GM23338 (cell line): ENCODE measurements at regions not wholly inside any gene's neighbourhood (a gene's known extent, or its start where the extent isn't known, plus 50 kb on each side); places are given as distances from the start of the nearest gene placed in this dataset.

Experiments
- ATAC-seq: fragments of 200-7000 bp; cut with Tn5 transposase; 3 replicates; pipeline ENCODE4 v1.9.1; 2020
- DNase-seq: peaks from one replicate; pipeline ENCODE4 v3.0.0-alpha.2; 2015; ENCODE audit warnings: low spot score
- H2AFZ ChIP-seq: fragments of 200-600 bp; sonication (generic); 2 replicates; pipeline ENCODE4 v1.8.0; 2016; ENCODE audit warnings: antibody characterized with exemption, mild to moderate bottlenecking, moderate library complexity
- H3F3A ChIP-seq: fragments of 200-600 bp; sonication (generic); replicated peaks from 2 replicates; pipeline ENCODE4 v1.8.0; 2017; ENCODE audit warnings: antibody characterized with exemption, mixed run types, low read depth
- H3K27ac ChIP-seq: fragments of 200-600 bp; sonication (generic); 2 replicates; pipeline ENCODE4 v1.6.1; 2016; ENCODE audit warnings: low read depth
- H3K27me3 ChIP-seq: fragments of 200-600 bp; sonication (generic); 2 replicates; pipeline ENCODE4 v1.8.0; 2016; ENCODE audit warnings: mild to moderate bottlenecking, mixed run types, moderate library complexity; ENCODE audit not compliant: insufficient read depth
- H3K36me3 ChIP-seq: fragments of 200-600 bp; sonication (generic); 2 replicates; pipeline ENCODE4 v1.8.0; 2016; ENCODE audit warnings: mild to moderate bottlenecking; ENCODE audit not compliant: insufficient read depth
- H3K4me1 ChIP-seq: fragments of 200-600 bp; sonication (generic); 2 replicates; pipeline ENCODE4 v1.8.0; 2016; ENCODE audit warnings: mild to moderate bottlenecking, moderate library complexity; ENCODE audit not compliant: insufficient read depth
- H3K4me2 ChIP-seq: fragments of 200-600 bp; sonication (generic); 2 replicates; pipeline ENCODE4 v1.7.1; 2017; ENCODE audit warnings: mixed run types
- H3K4me3 ChIP-seq: fragments of 200-600 bp; sonication (generic); 2 replicates; pipeline ENCODE4 v1.6.1; 2016; ENCODE audit warnings: mixed run types
- H3K79me2 ChIP-seq: fragments of 200-600 bp; sonication (generic); replicated peaks from 2 replicates; pipeline ENCODE4 v1.8.0; 2017; ENCODE audit warnings: mild to moderate bottlenecking; ENCODE audit not compliant: insufficient read depth
- H3K9me2 ChIP-seq: fragments of 200-600 bp; sonication (generic); 2 replicates; pipeline ENCODE4 v1.8.0; 2017; ENCODE audit not compliant: insufficient read depth
- H4K20me1 ChIP-seq: fragments of 200-600 bp; sonication (generic); replicated peaks from 2 replicates; pipeline ENCODE4 v1.8.0; 2017; ENCODE audit warnings: mild to moderate bottlenecking; ENCODE audit not compliant: insufficient read depth
- H3K27ac Mint-ChIP-seq: 2 replicates; pipeline ENCODE4 v1.8.0; 2020; ENCODE audit warnings: inconsistent platforms, mild to moderate bottlenecking, moderate library complexity, mixed read lengths
- H3K27me3 Mint-ChIP-seq: 3 replicates; pipeline ENCODE4 v1.8.0; 2022; ENCODE audit warnings: low read depth, mild to moderate bottlenecking, moderate library complexity, mixed read lengths, inconsistent platforms; ENCODE audit not compliant: insufficient read depth, poor library complexity
- H3K36me3 Mint-ChIP-seq: 3 replicates; pipeline ENCODE4 v1.8.0; 2021; ENCODE audit warnings: low read depth, mild to moderate bottlenecking, inconsistent platforms, moderate library complexity, mixed read lengths
- H3K4me1 Mint-ChIP-seq: 3 replicates; pipeline ENCODE4 v1.8.0; 2020; ENCODE audit warnings: mild to moderate bottlenecking, inconsistent platforms, mixed read lengths
- H3K4me3 Mint-ChIP-seq: 3 replicates; pipeline ENCODE4 v1.8.0; 2021; ENCODE audit warnings: moderate library complexity, mild to moderate bottlenecking, inconsistent platforms, mixed read lengths
- H3K9me3 Mint-ChIP-seq: 3 replicates; pipeline ENCODE4 v1.8.0; 2020; ENCODE audit warnings: moderate library complexity, mild to moderate bottlenecking, inconsistent platforms, mixed read lengths
- CREB1 ChIP-seq: fragments of 250-450 bp; sonication (Bioruptor Pico); IDR thresholded peaks from 2 replicates; pipeline ENCODE4 v1.5.0; 2020; ENCODE audit warnings: low read depth, mild to moderate bottlenecking, moderate library complexity
- CTCF ChIP-seq, 2 experiments: fragments of 200-600 bp in 1 of 2; sonication (generic) in 1 of 2; conservative IDR thresholded peaks; 2 replicates each; pipeline versions ENCODE4 v1.5.1 to v1.6.1; 2016 to 2017; ENCODE audit warnings: antibody characterized with exemption in 2 of 2, low read depth in 2 of 2, mild to moderate bottlenecking in 2 of 2, moderate library complexity in 1 of 2
- ETS1 ChIP-seq: IDR thresholded peaks from 2 replicates; pipeline ENCODE4 v1.6.1; 2016; ENCODE audit warnings: antibody characterized with exemption
- EZH2 ChIP-seq: fragments of 200-600 bp; sonication (generic); IDR thresholded peaks from one replicate; pipeline ENCODE4 v1.8.0; 2017; ENCODE audit warnings: antibody characterized with exemption, mild to moderate bottlenecking, low read depth; ENCODE audit not compliant: unreplicated experiment
- NANOG ChIP-seq: IDR thresholded peaks from 2 replicates; pipeline ENCODE4 v1.6.1; 2016; ENCODE audit warnings: antibody characterized with exemption, borderline replicate concordance
- POLR2AphosphoS5 ChIP-seq: IDR thresholded peaks from 2 replicates; pipeline ENCODE4 v1.6.1; 2016; ENCODE audit warnings: antibody characterized with exemption, low read depth
- REST ChIP-seq: IDR thresholded peaks from one replicate; pipeline ENCODE4 v1.6.1; 2018; ENCODE audit warnings: antibody characterized with exemption; ENCODE audit not compliant: unreplicated experiment
- STAT1 ChIP-seq: IDR thresholded peaks from one replicate; pipeline ENCODE4 v1.6.1; 2016; ENCODE audit warnings: antibody characterized with exemption; ENCODE audit not compliant: unreplicated experiment
- ZNF114 ChIP-seq: fragments of 250-450 bp; sonication (Bioruptor Pico); IDR thresholded peaks from 2 replicates; pipeline ENCODE4 v1.5.0; 2020; ENCODE audit warnings: mild to moderate bottlenecking, moderate library complexity
- ZNF331 ChIP-seq: fragments of 250-450 bp; sonication (Bioruptor Pico); IDR thresholded peaks from 2 replicates; pipeline ENCODE4 v1.5.0; 2020; ENCODE audit warnings: low read depth, mild to moderate bottlenecking, moderate library complexity

GRCh38 chr16:80230328-80231120 lies 310.3 kb upstream of the DYNLRB2 start (continued):
- TF ChIP-seq REST (no peak), ETS1 (no peak), STAT1 (no peak), ZNF114 (CRISPR knock-in tag) (no peak), CTCF (conservative IDR thresholded peaks at IDR 0.05; ENCODE audit: low read depth in 2 of 2) (no peak), ZNF331 (CRISPR knock-in tag) (no peak), EZH2 (no peak), POLR2AphosphoS5 (no peak), NANOG (no peak)

- Histone ChIP-seq H3K4me1 (no peaks in the 10 kb centered on the region), H3K27me3 (no peaks in the 10 kb centered on the region), H3K4me3 (no peak overlapping the region), H3K9me2 (peaks cover 3% of the 10 kb centered on the region; the same call in 1 of the 2 replicates), H2AFZ (no peak overlapping the region), H3F3A (no peaks in the 10 kb centered on the region), H3K4me2 (no peak overlapping the region), H3K27ac (no peak overlapping the region), H3K79me2 (no peaks in the 10 kb centered on the region), H4K20me1 (no peaks in the 10 kb centered on the region), H3K36me3 (no peaks in the 10 kb centered on the region)
- ATAC-seq (no peak), DNase-seq (no peak)
- TF ChIP-seq CTCF (conservative IDR thresholded peaks at IDR 0.05; ENCODE audit: low read depth in 2 of 2) (no peak), REST (no peak), ZNF331 (CRISPR knock-in tag) (peak; percentile 85), CREB1 (CRISPR knock-in tag) (no peak)
- peaks cover 3% of the 10 kb centered on the region; the same call in 1 of the 3 replicates for H3K36me3 Mint-ChIP-seq
- H3K4me3 Mint-ChIP-seq = no peak overlapping the region
- H3K4me1 Mint-ChIP-seq = no peaks in the 10 kb centered on the region
- peaks cover 2% of the 10 kb centered on the region for H3K27me3 Mint-ChIP-seq
- H3K9me3 Mint-ChIP-seq = peaks cover 28% of the 10 kb centered on the region
- H3K27ac Mint-ChIP-seq = no peak overlapping the region
Observed at GRCh38 chr16:80226499-80226898, 314.3 kb upstream of the DYNLRB2 start.
